ENCODE measurements at regions not wholly inside any gene's neighbourhood (a gene's known extent, or its start where the extent isn't known, plus 50 kb on each side); places are given as distances from the start of the nearest gene placed in this dataset.

DNA sequence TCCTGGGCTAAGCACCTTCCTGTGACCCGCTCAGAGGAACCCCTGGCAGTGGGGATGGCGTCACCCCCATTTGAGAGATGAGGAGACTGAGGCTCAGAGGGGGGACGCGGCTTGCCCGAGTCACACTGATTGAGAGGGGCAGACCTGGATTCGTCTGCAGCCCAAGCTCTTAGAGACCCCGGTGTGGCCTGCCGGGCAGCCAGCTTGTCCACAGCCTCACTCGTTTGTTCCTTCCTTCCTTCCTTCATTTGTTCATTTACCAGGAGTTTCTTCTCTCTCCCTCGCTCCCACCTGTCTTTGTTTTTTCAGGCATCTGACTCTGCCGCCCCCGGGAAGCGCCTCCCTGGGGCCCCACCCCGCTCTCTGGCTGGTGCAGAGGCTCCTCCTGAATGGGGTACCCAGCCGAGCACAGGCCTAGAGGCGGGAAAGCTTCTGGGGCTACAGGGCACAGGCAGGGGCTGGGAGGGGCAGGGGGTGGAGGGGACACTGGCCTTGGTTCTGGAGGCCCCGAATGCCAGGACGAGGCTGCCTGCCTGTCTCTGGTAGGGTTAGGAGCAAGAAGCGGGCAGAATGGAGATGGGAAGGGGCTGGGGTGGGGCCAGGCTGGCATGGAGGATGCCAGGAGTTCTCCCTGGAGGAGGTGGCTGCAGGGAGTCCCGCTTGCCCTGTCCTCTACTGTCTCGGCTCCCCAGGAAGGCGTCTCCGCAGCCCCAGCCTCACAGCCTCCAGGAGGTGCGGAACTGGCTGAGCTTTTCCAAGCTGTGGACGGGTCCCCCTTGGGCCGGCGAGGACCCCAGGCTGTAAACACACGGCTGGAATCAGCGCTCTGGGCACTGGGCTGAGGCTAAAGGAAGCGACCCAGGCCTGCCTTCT, 91.6 kb downstream of the UNCX start (continued):
- no peak for TF ChIP-seq CHD2 (IDR thresholded peaks at IDR 0.05; ENCODE audit: low read length, partially characterized antibody)

DNA sequence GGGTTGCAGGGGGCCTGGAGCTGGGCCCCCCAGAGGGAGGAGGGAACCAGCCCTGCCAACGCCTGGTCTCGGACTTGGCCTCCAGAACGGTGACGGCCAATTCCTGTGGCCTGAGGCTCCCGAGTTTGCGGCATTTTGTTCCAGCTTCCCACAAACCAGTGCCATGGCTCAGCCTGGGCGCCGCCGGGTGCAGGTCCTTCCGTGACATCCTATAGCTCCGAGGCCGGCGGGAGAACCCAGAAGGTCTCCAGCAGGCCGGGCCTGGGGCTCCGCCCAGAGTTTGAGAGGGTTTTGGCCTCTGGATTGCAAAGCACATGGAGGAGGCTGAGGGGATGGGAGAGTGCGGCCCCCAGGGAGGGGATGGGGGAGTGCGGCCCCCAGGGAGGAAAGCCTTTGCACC, 92.6 kb downstream of the UNCX start:
- Histone ChIP-seq H3K27ac (ENCODE audit: low read depth in 2 of 2, low read length in 1 of 2) (no peak overlapping the region), H3F3A (replicated peaks; ENCODE audit: insufficient read depth) (peaks cover 14% of the 10 kb centered on the region), H3K4me2 (no peak overlapping the region), H3K4me3 (ENCODE audit: low read depth in 2 of 2, low read length in 1 of 2) (no peak overlapping the region), H3K9ac (no peak overlapping the region), H3K27me3 (ENCODE audit: insufficient read depth) (peaks cover 95% of the 10 kb centered on the region), H2AFZ (ENCODE audit: low read depth) (no peak overlapping the region), H3K79me2 (ENCODE audit: insufficient read depth) (no peaks in the 10 kb centered on the region), H3K36me3 (replicated peaks in 1 of 2; ENCODE audit: control insufficient read depth in 1 of 2, insufficient read depth in 2 of 2, low read length in 1 of 2) (no peaks in the 10 kb centered on the region), H3K9me2 (no peaks in the 10 kb centered on the region), H3K4me1 (ENCODE audit: control insufficient read depth in 1 of 2, insufficient read depth in 2 of 2, low read depth in 1 of 2, low read length in 1 of 2) (no peaks in the 10 kb centered on the region), H4K20me1 (ENCODE audit: insufficient read depth) (no peaks in the 10 kb centered on the region; the same call in 1 of the 2 replicates), H3K9me3 (no peaks in the 10 kb centered on the region; the same call in 1 of the 2 replicates)
- POLR2A ChIA-PET = no interaction called here
- TF ChIP-seq, protein P1, sequence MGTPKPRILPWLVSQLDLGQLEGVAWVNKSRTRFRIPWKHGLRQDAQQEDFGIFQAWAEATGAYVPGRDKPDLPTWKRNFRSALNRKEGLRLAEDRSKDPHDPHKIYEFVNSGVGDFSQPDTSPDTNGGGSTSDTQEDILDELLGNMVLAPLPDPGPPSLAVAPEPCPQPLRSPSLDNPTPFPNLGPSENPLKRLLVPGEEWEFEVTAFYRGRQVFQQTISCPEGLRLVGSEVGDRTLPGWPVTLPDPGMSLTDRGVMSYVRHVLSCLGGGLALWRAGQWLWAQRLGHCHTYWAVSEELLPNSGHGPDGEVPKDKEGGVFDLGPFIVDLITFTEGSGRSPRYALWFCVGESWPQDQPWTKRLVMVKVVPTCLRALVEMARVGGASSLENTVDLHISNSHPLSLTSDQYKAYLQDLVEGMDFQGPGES (IDR thresholded peaks at IDR 0.05; ENCODE audit: low read depth, low read length) = no peak
- TF ChIP-seq NFIC (IDR thresholded peaks at IDR 0.05; ENCODE audit: borderline replicate concordance) = no peak
- TF ChIP-seq, protein P2, sequence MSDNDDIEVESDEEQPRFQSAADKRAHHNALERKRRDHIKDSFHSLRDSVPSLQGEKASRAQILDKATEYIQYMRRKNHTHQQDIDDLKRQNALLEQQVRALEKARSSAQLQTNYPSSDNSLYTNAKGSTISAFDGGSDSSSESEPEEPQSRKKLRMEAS (IDR thresholded peaks at IDR 0.05; ENCODE audit: low read depth) = no peak
- TF ChIP-seq GABPA (IDR thresholded peaks at IDR 0.05; ENCODE audit: low read depth) = no peak
- no peak for TF ChIP-seq RCOR1 (IDR thresholded peaks at IDR 0.05; ENCODE audit: low read length)
- TF ChIP-seq SIN3A (IDR thresholded peaks at IDR 0.05; ENCODE audit: borderline replicate concordance, low read depth, low read length) = no peak
- TF ChIP-seq, protein P3, sequence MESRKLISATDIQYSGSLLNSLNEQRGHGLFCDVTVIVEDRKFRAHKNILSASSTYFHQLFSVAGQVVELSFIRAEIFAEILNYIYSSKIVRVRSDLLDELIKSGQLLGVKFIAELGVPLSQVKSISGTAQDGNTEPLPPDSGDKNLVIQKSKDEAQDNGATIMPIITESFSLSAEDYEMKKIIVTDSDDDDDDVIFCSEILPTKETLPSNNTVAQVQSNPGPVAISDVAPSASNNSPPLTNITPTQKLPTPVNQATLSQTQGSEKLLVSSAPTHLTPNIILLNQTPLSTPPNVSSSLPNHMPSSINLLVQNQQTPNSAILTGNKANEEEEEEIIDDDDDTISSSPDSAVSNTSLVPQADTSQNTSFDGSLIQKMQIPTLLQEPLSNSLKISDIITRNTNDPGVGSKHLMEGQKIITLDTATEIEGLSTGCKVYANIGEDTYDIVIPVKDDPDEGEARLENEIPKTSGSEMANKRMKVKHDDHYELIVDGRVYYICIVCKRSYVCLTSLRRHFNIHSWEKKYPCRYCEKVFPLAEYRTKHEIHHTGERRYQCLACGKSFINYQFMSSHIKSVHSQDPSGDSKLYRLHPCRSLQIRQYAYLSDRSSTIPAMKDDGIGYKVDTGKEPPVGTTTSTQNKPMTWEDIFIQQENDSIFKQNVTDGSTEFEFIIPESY (IDR thresholded peaks at IDR 0.05; ENCODE audit: borderline replicate concordance, low read depth) = no peak
- TF ChIP-seq RAD21 (IDR thresholded peaks at IDR 0.05; ENCODE audit: low read length) = no peak
- no peak for TF ChIP-seq EP300 (IDR thresholded peaks at IDR 0.05; ENCODE audit: borderline replicate concordance in 1 of 2, low read depth in 1 of 2, low read length in 1 of 2)
- no peak for TF ChIP-seq SMC3 (IDR thresholded peaks at IDR 0.05; ENCODE audit: low read depth, low read length)
- no peak for TF ChIP-seq NRF1 (IDR thresholded peaks at IDR 0.05; ENCODE audit: low read depth, low read length)
- TF ChIP-seq MXI1 (IDR thresholded peaks at IDR 0.05; ENCODE audit: low read depth, low read length) = no peak
- TF ChIP-seq, protein P4, sequence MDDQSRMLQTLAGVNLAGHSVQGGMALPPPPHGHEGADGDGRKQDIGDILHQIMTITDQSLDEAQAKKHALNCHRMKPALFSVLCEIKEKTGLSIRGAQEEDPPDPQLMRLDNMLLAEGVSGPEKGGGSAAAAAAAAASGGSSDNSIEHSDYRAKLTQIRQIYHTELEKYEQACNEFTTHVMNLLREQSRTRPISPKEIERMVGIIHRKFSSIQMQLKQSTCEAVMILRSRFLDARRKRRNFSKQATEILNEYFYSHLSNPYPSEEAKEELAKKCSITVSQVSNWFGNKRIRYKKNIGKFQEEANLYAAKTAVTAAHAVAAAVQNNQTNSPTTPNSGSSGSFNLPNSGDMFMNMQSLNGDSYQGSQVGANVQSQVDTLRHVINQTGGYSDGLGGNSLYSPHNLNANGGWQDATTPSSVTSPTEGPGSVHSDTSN (IDR thresholded peaks at IDR 0.05) = no peak
- no peak for TF ChIP-seq FOSL2 (IDR thresholded peaks at IDR 0.05; ENCODE audit: borderline replicate concordance, low read depth)
- TF ChIP-seq, protein P5, sequence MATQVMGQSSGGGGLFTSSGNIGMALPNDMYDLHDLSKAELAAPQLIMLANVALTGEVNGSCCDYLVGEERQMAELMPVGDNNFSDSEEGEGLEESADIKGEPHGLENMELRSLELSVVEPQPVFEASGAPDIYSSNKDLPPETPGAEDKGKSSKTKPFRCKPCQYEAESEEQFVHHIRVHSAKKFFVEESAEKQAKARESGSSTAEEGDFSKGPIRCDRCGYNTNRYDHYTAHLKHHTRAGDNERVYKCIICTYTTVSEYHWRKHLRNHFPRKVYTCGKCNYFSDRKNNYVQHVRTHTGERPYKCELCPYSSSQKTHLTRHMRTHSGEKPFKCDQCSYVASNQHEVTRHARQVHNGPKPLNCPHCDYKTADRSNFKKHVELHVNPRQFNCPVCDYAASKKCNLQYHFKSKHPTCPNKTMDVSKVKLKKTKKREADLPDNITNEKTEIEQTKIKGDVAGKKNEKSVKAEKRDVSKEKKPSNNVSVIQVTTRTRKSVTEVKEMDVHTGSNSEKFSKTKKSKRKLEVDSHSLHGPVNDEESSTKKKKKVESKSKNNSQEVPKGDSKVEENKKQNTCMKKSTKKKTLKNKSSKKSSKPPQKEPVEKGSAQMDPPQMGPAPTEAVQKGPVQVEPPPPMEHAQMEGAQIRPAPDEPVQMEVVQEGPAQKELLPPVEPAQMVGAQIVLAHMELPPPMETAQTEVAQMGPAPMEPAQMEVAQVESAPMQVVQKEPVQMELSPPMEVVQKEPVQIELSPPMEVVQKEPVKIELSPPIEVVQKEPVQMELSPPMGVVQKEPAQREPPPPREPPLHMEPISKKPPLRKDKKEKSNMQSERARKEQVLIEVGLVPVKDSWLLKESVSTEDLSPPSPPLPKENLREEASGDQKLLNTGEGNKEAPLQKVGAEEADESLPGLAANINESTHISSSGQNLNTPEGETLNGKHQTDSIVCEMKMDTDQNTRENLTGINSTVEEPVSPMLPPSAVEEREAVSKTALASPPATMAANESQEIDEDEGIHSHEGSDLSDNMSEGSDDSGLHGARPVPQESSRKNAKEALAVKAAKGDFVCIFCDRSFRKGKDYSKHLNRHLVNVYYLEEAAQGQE (IDR thresholded peaks at IDR 0.05; ENCODE audit: low read depth, low read length) = no peak
- TF ChIP-seq JUND (IDR thresholded peaks at IDR 0.05) = no peak
- TF ChIP-seq TEAD4 (IDR thresholded peaks at IDR 0.05; ENCODE audit: borderline replicate concordance, insufficient read depth) = no peak
- no peak for DNase-seq
- 25% methylated on average over 9 of the region's 17 CpGs for WGBS (ENCODE audit: low lambda C conversion rate)
- CTCF ChIA-PET = interaction anchor here (0.7 to 1.3 kb wide), 4 partner anchors 17 to 99 kb away, joined by 3 to 4 read pairs (median 4); no protein-coding TSS in a partner anchor
